HL-60 (cell line): ENCODE measurements at regions not wholly inside any gene's neighbourhood (a gene's known extent, or its start where the extent isn't known, plus 50 kb on each side); places are given as distances from the start of the nearest gene placed in this dataset.

ENCODE experiments used
- DNase-seq, 2 experiments: peaks; one replicate each; pipeline ENCODE4 v3.0.0-alpha.2; 2010 to 2020; ENCODE audit warnings: low read depth in 1 of 2, low spot score in 1 of 2
- H3K27ac ChIP-seq: fragments of 250-450 bp; sonication (Bioruptor Pico); replicated peaks from 2 replicates; pipeline ENCODE4 v1.5.1; 2020; ENCODE audit warnings: mild to moderate bottlenecking, moderate library complexity
- H3K27me3 ChIP-seq: fragments of 250-450 bp; sonication (Bioruptor Pico); 2 replicates; pipeline ENCODE4 v1.5.1; 2021; ENCODE audit warnings: mild to moderate bottlenecking, moderate library complexity; ENCODE audit not compliant: insufficient read depth, poor library complexity, severe bottlenecking
- H3K4me3 ChIP-seq: replicated peaks from 2 replicates; pipeline ENCODE4 v1.5.1; 2011; ENCODE audit warnings: mild to moderate bottlenecking, control low read depth, low read length; ENCODE audit not compliant: insufficient read depth
- CTCF ChIP-seq: IDR thresholded peaks from one replicate; pipeline ENCODE4 v1.5.1; 2011; ENCODE audit warnings: low read length, control low read depth, inconsistent platforms; ENCODE audit not compliant: insufficient read depth
- GABPA ChIP-seq: IDR thresholded peaks from 2 replicates; pipeline ENCODE4 v1.6.1; 2012; ENCODE audit warnings: low read depth
- POLR2AphosphoS5 ChIP-seq: IDR thresholded peaks from 2 replicates; pipeline ENCODE4 v1.6.1; 2012; ENCODE audit warnings: low read depth
- REST ChIP-seq: IDR thresholded peaks from 2 replicates; pipeline ENCODE4 v1.6.1; 2012; ENCODE audit warnings: low read depth; ENCODE audit not compliant: insufficient replicate concordance
- SPI1 ChIP-seq: IDR thresholded peaks from 2 replicates; pipeline ENCODE4 v1.6.1; 2012; ENCODE audit warnings: low read depth, mild to moderate bottlenecking, borderline replicate concordance

DNA sequence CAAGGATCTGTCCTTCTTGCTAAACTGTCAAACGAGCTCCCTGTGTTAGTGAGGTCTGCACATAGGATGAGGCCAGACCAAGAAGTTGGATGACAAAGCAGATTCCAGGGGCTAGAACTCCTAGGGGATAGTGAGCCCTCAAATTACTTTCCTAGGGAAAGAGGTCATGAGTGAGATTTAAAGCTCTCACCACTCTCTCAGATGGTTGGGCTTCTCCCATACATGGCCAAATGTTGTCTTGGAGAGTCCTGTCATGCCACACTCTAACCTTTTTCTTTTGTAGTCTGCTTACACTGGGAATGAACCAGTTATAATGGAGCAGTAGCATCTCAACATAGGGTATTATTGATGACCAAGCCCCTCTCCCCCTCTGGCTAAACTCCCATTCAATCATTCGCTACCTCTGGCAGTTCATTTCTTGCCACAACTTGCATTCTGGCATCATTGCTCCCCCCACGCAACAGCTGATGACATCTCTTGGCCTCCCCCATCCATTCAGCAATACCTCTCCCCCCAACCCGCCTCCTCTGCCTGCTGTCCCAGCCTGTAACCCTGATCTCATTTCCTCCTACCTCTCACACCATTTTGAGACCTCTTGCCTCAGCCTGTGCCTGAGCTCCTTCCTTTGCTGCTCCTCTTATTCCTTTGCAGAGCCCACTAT is 64.7 kb upstream of the CISTR start:
- no peak for DNase-seq
- no peak for TF ChIP-seq POLR2AphosphoS5
- no peak overlapping the region for H3K4me3 ChIP-seq
- no peak overlapping the region for H3K27ac ChIP-seq
- peaks cover 9% of the 10 kb centered on the region for H3K27me3 ChIP-seq

GRCh38 chr12:53817021-53817389 is 65.2 kb upstream of the CISTR start:
- no peak for DNase-seq
- no peak overlapping the region for H3K27ac ChIP-seq
- H3K27me3 ChIP-seq, result peaks cover 12% of the 10 kb centered on the region
- H3K4me3 ChIP-seq, result no peak overlapping the region
- TF ChIP-seq REST (no peak), SPI1 (no peak), GABPA (no peak), POLR2AphosphoS5 (no peak), CTCF (no peak)

DNA sequence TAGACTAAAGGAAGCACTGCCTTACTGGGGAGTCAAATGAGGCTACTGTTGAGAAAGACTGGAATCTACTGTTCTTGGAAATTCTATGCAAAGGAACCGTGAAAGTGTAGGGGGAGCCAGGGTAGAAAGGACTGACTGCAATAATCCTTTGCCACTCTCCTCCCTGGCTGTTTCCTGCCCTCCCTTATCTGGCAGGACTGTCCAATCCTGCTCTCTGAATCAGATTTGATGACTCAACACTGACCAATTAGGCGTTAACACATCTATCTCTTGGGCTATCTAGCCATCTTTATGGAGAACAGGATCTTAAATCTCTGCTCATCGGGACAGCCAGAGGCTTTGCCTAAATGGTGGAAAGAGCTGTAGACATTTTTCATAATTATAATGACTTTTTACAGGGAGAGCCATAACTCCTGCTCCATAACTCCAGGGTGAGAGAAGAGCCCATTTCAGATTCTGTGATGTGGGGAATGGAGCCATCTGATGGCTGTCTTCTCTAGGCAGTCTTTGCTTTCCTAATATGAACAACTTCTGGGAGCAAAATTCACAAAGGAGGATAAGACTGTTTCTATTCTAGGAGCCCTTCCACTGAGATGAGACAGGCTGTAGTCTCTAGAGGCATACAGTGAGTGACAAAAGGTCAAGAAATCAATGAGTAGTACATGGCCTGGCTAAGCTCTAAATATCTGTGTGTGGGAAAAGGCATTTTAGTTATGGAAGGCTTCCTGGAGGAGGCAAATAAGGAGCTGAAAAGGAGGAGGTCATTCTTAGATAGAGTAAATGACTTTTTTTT is 68.9 kb upstream of the CISTR start:
- TF ChIP-seq CTCF (no peak), GABPA (no peak), REST (no peak), SPI1 (no peak), POLR2AphosphoS5 (no peak)
- Histone ChIP-seq H3K27me3 (peaks cover 29% of the 10 kb centered on the region), H3K4me3 (no peak overlapping the region), H3K27ac (no peak overlapping the region)
- DNase-seq, result no peak

DNA sequence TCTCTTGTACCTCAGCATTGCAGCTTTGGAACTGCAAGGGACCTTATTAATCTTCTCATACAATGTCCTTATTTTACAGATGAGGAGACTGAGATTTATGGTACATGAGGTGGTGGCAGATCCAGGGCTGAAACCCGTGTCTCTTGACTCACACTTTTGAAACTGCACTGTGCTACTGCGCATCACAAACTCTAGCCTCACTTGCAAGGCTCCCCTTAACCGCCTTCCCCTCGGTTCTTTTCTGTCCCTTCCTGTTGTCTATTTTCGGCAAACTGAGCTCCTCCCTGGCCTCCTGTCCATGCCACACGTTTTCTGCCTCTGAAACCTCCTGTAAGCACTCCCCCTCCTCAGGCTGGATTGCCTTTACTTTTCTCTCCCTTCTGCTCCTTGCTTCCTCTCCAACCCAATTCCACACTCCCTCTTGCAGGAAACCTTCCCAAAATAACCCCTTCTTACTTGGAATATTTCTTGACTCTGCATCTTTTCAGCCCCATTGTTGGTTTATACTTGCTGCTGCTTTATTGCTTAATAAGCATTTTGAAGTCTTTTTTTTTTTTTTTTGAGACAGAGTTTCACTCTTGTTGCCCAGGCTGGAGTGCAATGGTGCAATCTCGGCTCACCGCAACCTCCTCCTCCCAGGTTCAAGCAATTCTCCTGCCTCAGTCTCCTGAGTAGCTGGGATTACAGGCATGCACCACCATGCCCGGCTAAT is 72.4 kb upstream of the CISTR start:
- Histone ChIP-seq H3K27ac (no peak overlapping the region), H3K4me3 (no peak overlapping the region), H3K27me3 (peaks cover 33% of the 10 kb centered on the region)
- DNase-seq, result no peak
- TF ChIP-seq GABPA, result no peak
- no peak for TF ChIP-seq CTCF
- no peak for TF ChIP-seq REST
- TF ChIP-seq POLR2AphosphoS5, result no peak
- TF ChIP-seq SPI1, result no peak
